ENCODE measurements at regions not wholly inside any gene's neighbourhood (a gene's known extent, or its start where the extent isn't known, plus 50 kb on each side); places are given as distances from the start of the nearest gene placed in this dataset.
"Not testable (repeated sequence)": the region's sequence is repeated elsewhere in the genome, so short reads cannot be mapped to it uniquely, and the experiment has no call there.

- 68% methylated on average over 2 of the region's 2 CpGs for WGBS (ENCODE audit: low lambda C conversion rate, missing lambda C conversion rate)
- Histone ChIP-seq H3K9me2 (replicated peaks; ENCODE audit: insufficient read depth) (no peaks in the 10 kb centered on the region), H2AFZ (no peak overlapping the region), H3K79me2 (no peaks in the 10 kb centered on the region), H3K4me1 (ENCODE audit: insufficient read depth) (no peaks in the 10 kb centered on the region), H3K4me2 (no peak overlapping the region), H4K20me1 (ENCODE audit: insufficient read depth, poor library complexity, severe bottlenecking) (no peaks in the 10 kb centered on the region), H3K9me3 (ENCODE audit: low read depth) (no peaks in the 10 kb centered on the region), H3K27ac (no peak overlapping the region), H3K27me3 (no peaks in the 10 kb centered on the region), H3K36me3 (replicated peaks; ENCODE audit: insufficient read depth, low read depth) (no peaks in the 10 kb centered on the region), H3K4me3 (no peak overlapping the region)
- TF ChIP-seq EZH2 (IDR thresholded peaks at IDR 0.05; ENCODE audit: borderline replicate concordance) (no peak), EZH2phosphoT487 (IDR thresholded peaks at IDR 0.05; ENCODE audit: low read depth, severe bottlenecking, unreplicated experiment) (no peak)
- TF ChIP-seq, protein P1, sequence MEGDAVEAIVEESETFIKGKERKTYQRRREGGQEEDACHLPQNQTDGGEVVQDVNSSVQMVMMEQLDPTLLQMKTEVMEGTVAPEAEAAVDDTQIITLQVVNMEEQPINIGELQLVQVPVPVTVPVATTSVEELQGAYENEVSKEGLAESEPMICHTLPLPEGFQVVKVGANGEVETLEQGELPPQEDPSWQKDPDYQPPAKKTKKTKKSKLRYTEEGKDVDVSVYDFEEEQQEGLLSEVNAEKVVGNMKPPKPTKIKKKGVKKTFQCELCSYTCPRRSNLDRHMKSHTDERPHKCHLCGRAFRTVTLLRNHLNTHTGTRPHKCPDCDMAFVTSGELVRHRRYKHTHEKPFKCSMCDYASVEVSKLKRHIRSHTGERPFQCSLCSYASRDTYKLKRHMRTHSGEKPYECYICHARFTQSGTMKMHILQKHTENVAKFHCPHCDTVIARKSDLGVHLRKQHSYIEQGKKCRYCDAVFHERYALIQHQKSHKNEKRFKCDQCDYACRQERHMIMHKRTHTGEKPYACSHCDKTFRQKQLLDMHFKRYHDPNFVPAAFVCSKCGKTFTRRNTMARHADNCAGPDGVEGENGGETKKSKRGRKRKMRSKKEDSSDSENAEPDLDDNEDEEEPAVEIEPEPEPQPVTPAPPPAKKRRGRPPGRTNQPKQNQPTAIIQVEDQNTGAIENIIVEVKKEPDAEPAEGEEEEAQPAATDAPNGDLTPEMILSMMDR (IDR thresholded peaks at IDR 0.05; ENCODE audit: poor library complexity): no peak
- no peak for DNase-seq (ENCODE audit: low spot score)
These were observed 287.5 kb downstream of the ZPLD1 start for GRCh38 chr3:102722317-102722716.

- H3K4me2 ChIP-seq: no peak overlapping the region
- no peak overlapping the region for H3K4me3 ChIP-seq
- 86% methylated on average over 2 of the region's 2 CpGs for WGBS (ENCODE audit: low lambda C conversion rate, missing lambda C conversion rate)
- H4K20me1 ChIP-seq (ENCODE audit: insufficient read depth, poor library complexity, severe bottlenecking): no peaks in the 10 kb centered on the region
- no peak for TF ChIP-seq EZH2phosphoT487 (IDR thresholded peaks at IDR 0.05; ENCODE audit: low read depth, severe bottlenecking, unreplicated experiment)
- TF ChIP-seq, protein P1 (IDR thresholded peaks at IDR 0.05; ENCODE audit: poor library complexity): no peak
- TF ChIP-seq EZH2 (IDR thresholded peaks at IDR 0.05; ENCODE audit: borderline replicate concordance): no peak
- H3K9me3 ChIP-seq (ENCODE audit: low read depth): no peaks in the 10 kb centered on the region
- H3K27me3 ChIP-seq: no peaks in the 10 kb centered on the region
- no peak overlapping the region for H3K27ac ChIP-seq
- no peaks in the 10 kb centered on the region for H3K79me2 ChIP-seq
- no peaks in the 10 kb centered on the region for H3K4me1 ChIP-seq (ENCODE audit: insufficient read depth)
- no peak overlapping the region for H2AFZ ChIP-seq
- H3K36me3 ChIP-seq (replicated peaks; ENCODE audit: insufficient read depth, low read depth): no peaks in the 10 kb centered on the region
- no peak for DNase-seq (ENCODE audit: low spot score)
- no peaks in the 10 kb centered on the region for H3K9me2 ChIP-seq (replicated peaks; ENCODE audit: insufficient read depth)
These were observed 292.5 kb downstream of the ZPLD1 start for GRCh38 chr3:102727340-102727739.

DNA sequence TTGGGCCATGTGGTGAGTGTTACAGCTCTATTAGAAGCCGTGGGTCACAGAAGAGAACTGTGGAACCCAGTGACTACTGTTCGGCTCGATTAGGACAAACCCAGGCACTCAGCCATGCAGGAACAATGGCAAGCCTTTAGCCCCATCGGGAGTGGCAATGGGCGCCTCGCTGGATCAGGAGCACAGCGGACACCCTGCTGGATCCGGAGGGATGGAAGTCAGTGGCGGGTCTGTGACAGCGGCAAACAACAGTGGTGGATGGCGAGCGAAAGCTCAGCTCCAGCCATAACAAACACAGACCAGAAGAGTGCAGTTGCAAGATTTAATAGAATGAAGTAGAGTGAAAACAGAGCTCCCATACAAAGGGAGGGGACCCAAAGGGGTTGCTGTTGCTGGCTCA, 297.8 kb downstream of the ZPLD1 start:
- not testable (repeated sequence) for H3K9me3 ChIP-seq (ENCODE audit: low read depth); H3K4me2 ChIP-seq; DNase-seq (ENCODE audit: low spot score); H3K27ac ChIP-seq; H2AFZ ChIP-seq; H3K9me2 ChIP-seq (replicated peaks; ENCODE audit: insufficient read depth); H4K20me1 ChIP-seq (ENCODE audit: insufficient read depth, poor library complexity, severe bottlenecking); H3K4me1 ChIP-seq (ENCODE audit: insufficient read depth); H3K79me2 ChIP-seq; H3K36me3 ChIP-seq (replicated peaks; ENCODE audit: insufficient read depth, low read depth); H3K4me3 ChIP-seq; H3K27me3 ChIP-seq
- WGBS (ENCODE audit: low lambda C conversion rate, missing lambda C conversion rate): 95% methylated on average over 12 of the region's 12 CpGs

- TF ChIP-seq EZH2phosphoT487 (IDR thresholded peaks at IDR 0.05; ENCODE audit: low read depth, severe bottlenecking, unreplicated experiment) (no peak), EZH2 (IDR thresholded peaks at IDR 0.05; ENCODE audit: borderline replicate concordance) (no peak)
- TF ChIP-seq, protein P1 (IDR thresholded peaks at IDR 0.05; ENCODE audit: poor library complexity): no peak
- WGBS (ENCODE audit: low lambda C conversion rate, missing lambda C conversion rate): 55% methylated on average over 5 of the region's 5 CpGs
- no peaks in the 10 kb centered on the region for H4K20me1 ChIP-seq (ENCODE audit: insufficient read depth, poor library complexity, severe bottlenecking)
- H2AFZ ChIP-seq: no peak overlapping the region
- no peak overlapping the region for H3K27ac ChIP-seq
- H3K27me3 ChIP-seq: no peaks in the 10 kb centered on the region
- H3K4me2 ChIP-seq: no peak overlapping the region
- no peak overlapping the region for H3K4me3 ChIP-seq
- no peak for DNase-seq (ENCODE audit: low spot score)
- H3K79me2 ChIP-seq: no peaks in the 10 kb centered on the region
- H3K9me2 ChIP-seq (replicated peaks; ENCODE audit: insufficient read depth): no peaks in the 10 kb centered on the region
- no peaks in the 10 kb centered on the region for H3K36me3 ChIP-seq (replicated peaks; ENCODE audit: insufficient read depth, low read depth)
- H3K4me1 ChIP-seq (ENCODE audit: insufficient read depth): no peaks in the 10 kb centered on the region
- H3K9me3 ChIP-seq (ENCODE audit: low read depth): no peaks in the 10 kb centered on the region
These were observed 299.2 kb downstream of the ZPLD1 start for GRCh38 chr3:102733791-102734563.
